ENCODE measurements at regions not wholly inside any gene's neighbourhood (a gene's known extent, or its start where the extent isn't known, plus 50 kb on each side); places are given as distances from the start of the nearest gene placed in this dataset.

- H3K4me2 ChIP-seq (ENCODE audit: low read length), result no peak overlapping the region
- H2AFZ ChIP-seq (ENCODE audit: low read depth, low read length, poor library complexity, severe bottlenecking), result no peak overlapping the region
- intact Hi-C loops (cut with micrococcal nuclease), result no loop called here
- ATAC-seq (no peak), DNase-seq (ENCODE audit: low read depth, low spot score) (no peak)
- ChIA-PET CTCF (no interaction called here), POLR2A (no interaction called here), RAD21 (ENCODE audit: low non-redundant PET in 1 of 2, low total read pairs in 2 of 2, uncharacterized antibody in 2 of 2, unreplicated experiment in 2 of 2) (no interaction called here)
- H3K27ac ChIP-seq (ENCODE audit: low read depth, low read length), result no peak overlapping the region
- no TSS peak for BruUV-seq (replicated peaks)
- H3K27me3 ChIP-seq (ENCODE audit: insufficient read depth, low read length), result no peaks in the 10 kb centered on the region
- TF ChIP-seq CTCF (IDR thresholded peaks at IDR 0.05 in 2 of 3, conservative IDR thresholded peaks at IDR 0.05 in 1 of 3; ENCODE audit: borderline replicate concordance in 1 of 3, insufficient read depth in 1 of 3, low read depth in 2 of 3, low read length in 2 of 3) (no peak), REST (IDR thresholded peaks at IDR 0.05; ENCODE audit: low read depth) (no peak), ZBTB33 (IDR thresholded peaks at IDR 0.05; ENCODE audit: extremely low read depth, insufficient replicate concordance, low read length) (no peak), TCF7L2 (IDR thresholded peaks at IDR 0.05; ENCODE audit: borderline replicate concordance, extremely low read depth, insufficient read depth, insufficient read length) (no peak), POLR2AphosphoS5 (IDR thresholded peaks at IDR 0.05; ENCODE audit: low read depth, low read length) (no peak), ATF3 (IDR thresholded peaks at IDR 0.05) (no peak), EZH2phosphoT487 (IDR thresholded peaks at IDR 0.05; ENCODE audit: borderline replicate concordance) (no peak), POLR2A (IDR thresholded peaks at IDR 0.05; ENCODE audit: borderline replicate concordance, extremely low read depth, insufficient read depth, insufficient read length) (no peak), JUND (IDR thresholded peaks at IDR 0.05) (no peak), RAD21 (IDR thresholded peaks at IDR 0.05; ENCODE audit: low read depth) (no peak), SRF (IDR thresholded peaks at IDR 0.05; ENCODE audit: low read depth) (no peak), EZH2 (IDR thresholded peaks at IDR 0.05) (no peak), FOSL1 (IDR thresholded peaks at IDR 0.05; ENCODE audit: low read depth) (no peak), ZFX (IDR thresholded peaks at IDR 0.05) (no peak), EGR1 (IDR thresholded peaks at IDR 0.05; ENCODE audit: low read depth) (no peak), SP1 (IDR thresholded peaks at IDR 0.05; ENCODE audit: low read depth) (no peak)
- H3K9me2 ChIP-seq (ENCODE audit: insufficient read depth), result no peaks in the 10 kb centered on the region
- no peaks in the 10 kb centered on the region for H4K20me1 ChIP-seq (ENCODE audit: insufficient read depth)
- H3K9me3 ChIP-seq (ENCODE audit: control insufficient read depth in 1 of 2, insufficient read depth in 1 of 2, low read depth in 1 of 2, low read length in 2 of 2), result no peaks in the 10 kb centered on the region
- no peaks in the 10 kb centered on the region for H3K4me1 ChIP-seq (ENCODE audit: control insufficient read depth in 1 of 2, insufficient read depth in 2 of 2, low read length in 2 of 2)
- H3K9ac ChIP-seq (ENCODE audit: low read length), result no peak overlapping the region
- H3K79me2 ChIP-seq (ENCODE audit: insufficient read depth, low read length), result no peaks in the 10 kb centered on the region
- no peak overlapping the region for H3K4me3 ChIP-seq (replicated peaks in 1 of 2; ENCODE audit: low read depth in 1 of 2, low read length in 2 of 2)
- no peaks in the 10 kb centered on the region for H3K36me3 ChIP-seq (ENCODE audit: control insufficient read depth in 1 of 2, insufficient read depth in 2 of 2, low read length in 2 of 2)
These were observed 189.2 kb downstream of the SLITRK6 start for GRCh38 chr13:85610024-85610423.

Measured in HCT116 (cell line).